ENCODE measurements at regions not wholly inside any gene's neighbourhood (a gene's known extent, or its start where the extent isn't known, plus 50 kb on each side); places are given as distances from the start of the nearest gene placed in this dataset.

DNA sequence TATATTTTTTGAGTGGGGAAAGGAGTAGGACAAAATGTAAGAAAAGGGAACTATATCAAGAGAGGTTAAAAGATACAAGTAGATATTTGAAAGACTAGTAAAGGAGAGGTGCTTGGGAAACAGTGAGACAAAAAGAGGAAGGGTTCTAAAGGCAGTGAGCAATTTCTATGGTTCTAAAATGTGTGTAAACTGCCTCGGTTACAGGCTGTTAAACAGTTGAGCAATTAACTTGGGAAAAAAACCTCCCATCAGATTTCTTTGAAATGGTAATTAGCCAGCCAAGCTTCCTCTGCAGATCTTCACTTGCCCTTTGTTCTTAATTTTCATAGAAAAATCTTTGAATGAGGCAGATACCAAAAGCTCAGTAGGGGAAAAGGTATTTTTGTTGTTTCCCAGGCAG, 238.7 kb upstream of the KCNH7 start (continued):
- no peak for TF ChIP-seq TSC22D4 (tag; IDR thresholded peaks at IDR 0.05)

DNA sequence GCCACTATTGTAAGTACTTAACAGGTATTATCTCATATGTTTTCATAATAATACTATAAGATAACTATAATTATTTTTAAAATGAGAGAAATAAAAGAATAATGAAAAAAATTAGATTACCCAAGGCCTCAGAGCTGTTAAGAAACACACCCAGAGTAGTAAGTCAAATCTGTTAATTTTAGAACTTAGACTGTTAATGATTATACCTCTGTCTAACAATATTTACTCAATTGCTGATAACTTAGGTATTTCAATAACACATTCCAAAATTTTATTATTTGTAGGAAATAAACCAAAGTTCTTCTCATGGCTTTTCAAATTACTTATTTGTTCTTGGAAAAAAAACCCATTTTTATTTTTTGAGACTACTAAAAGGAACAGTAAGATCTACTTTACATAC, 227.5 kb upstream of the KCNH7 start:
- no peak overlapping the region for H3K4me3 ChIP-seq
- POLR2A ChIA-PET: no interaction called here
- H3K4me1 ChIP-seq (replicated peaks in 1 of 2; ENCODE audit: control insufficient read depth in 2 of 2, insufficient read depth in 2 of 2, low read length in 2 of 2): no peaks in the 10 kb centered on the region
- no TSS peak for BruUV-seq (replicated peaks)
- no peak overlapping the region for H3K9ac ChIP-seq (ENCODE audit: insufficient read depth in 1 of 2, low read depth in 2 of 2, low read length in 2 of 2)
- no peaks in the 10 kb centered on the region for H3K79me2 ChIP-seq (ENCODE audit: control insufficient read depth, insufficient read depth, low read length)
- no peaks in the 10 kb centered on the region for H4K20me1 ChIP-seq (replicated peaks; ENCODE audit: control insufficient read depth, insufficient read depth, low read length)
- H2AFZ ChIP-seq (ENCODE audit: low read depth, low read length): no peak overlapping the region
- in situ Hi-C loops (cut with MboI): no loop called here
- DNase-seq (ENCODE audit: extremely low read depth in 1 of 4, low spot score in 3 of 4): no peak
- no peaks in the 10 kb centered on the region for H3K9me1 ChIP-seq (ENCODE audit: control insufficient read depth, insufficient read depth, low read length)
- H3K9me3 ChIP-seq (replicated peaks; ENCODE audit: control insufficient read depth, insufficient read depth, low read depth, low read length): no peaks in the 10 kb centered on the region; the same call in 1 of the 2 replicates
- CTCF ChIA-PET (ENCODE audit: low intra/inter-chr PET ratio): no interaction called here
- no peak overlapping the region for H3K27ac ChIP-seq (ENCODE audit: extremely low read depth, low read depth, low read length)
- intact Hi-C loops (cut with micrococcal nuclease): no loop called here
- no peak for FAIRE-seq
- no peak for ATAC-seq
- H3K4me2 ChIP-seq (ENCODE audit: insufficient read depth, low read length): no peak overlapping the region
- H3K36me3 ChIP-seq (ENCODE audit: control insufficient read depth, insufficient read depth, low read length): no peaks in the 10 kb centered on the region
- H3K27me3 ChIP-seq (ENCODE audit: control insufficient read depth in 2 of 2, insufficient read depth in 2 of 2, low read length in 2 of 2): no peaks in the 10 kb centered on the region
- TF ChIP-seq KLF16 (IDR thresholded peaks at IDR 0.05): no peak
- no peak for TF ChIP-seq KAT2B (IDR thresholded peaks at IDR 0.05; ENCODE audit: low read depth, low read length)
- TF ChIP-seq SIX5 (IDR thresholded peaks at IDR 0.05; ENCODE audit: borderline replicate concordance in 1 of 2, insufficient read depth in 1 of 2, low read depth in 1 of 2, low read length in 2 of 2): no peak
- TF ChIP-seq SAFB2 (IDR thresholded peaks at IDR 0.05; ENCODE audit: borderline replicate concordance, low read depth, low read length, severe bottlenecking): no peak
- TF ChIP-seq RBFOX2 (IDR thresholded peaks at IDR 0.05; ENCODE audit: low read depth, low read length): no peak
- TF ChIP-seq, protein P1, sequence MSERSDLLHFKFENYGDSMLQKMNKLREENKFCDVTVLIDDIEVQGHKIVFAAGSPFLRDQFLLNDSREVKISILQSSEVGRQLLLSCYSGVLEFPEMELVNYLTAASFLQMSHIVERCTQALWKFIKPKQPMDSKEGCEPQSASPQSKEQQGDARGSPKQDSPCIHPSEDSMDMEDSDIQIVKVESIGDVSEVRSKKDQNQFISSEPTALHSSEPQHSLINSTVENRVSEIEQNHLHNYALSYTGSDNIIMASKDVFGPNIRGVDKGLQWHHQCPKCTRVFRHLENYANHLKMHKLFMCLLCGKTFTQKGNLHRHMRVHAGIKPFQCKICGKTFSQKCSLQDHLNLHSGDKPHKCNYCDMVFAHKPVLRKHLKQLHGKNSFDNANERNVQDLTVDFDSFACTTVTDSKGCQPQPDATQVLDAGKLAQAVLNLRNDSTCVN (CRISPR knock-in tag; IDR thresholded peaks at IDR 0.05): no peak
- TF ChIP-seq, protein P2, sequence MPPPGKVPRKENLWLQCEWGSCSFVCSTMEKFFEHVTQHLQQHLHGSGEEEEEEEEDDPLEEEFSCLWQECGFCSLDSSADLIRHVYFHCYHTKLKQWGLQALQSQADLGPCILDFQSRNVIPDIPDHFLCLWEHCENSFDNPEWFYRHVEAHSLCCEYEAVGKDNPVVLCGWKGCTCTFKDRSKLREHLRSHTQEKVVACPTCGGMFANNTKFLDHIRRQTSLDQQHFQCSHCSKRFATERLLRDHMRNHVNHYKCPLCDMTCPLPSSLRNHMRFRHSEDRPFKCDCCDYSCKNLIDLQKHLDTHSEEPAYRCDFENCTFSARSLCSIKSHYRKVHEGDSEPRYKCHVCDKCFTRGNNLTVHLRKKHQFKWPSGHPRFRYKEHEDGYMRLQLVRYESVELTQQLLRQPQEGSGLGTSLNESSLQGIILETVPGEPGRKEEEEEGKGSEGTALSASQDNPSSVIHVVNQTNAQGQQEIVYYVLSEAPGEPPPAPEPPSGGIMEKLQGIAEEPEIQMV (tag; conservative IDR thresholded peaks at IDR 0.05; ENCODE audit: low read depth): no peak
- TF ChIP-seq, protein P3, sequence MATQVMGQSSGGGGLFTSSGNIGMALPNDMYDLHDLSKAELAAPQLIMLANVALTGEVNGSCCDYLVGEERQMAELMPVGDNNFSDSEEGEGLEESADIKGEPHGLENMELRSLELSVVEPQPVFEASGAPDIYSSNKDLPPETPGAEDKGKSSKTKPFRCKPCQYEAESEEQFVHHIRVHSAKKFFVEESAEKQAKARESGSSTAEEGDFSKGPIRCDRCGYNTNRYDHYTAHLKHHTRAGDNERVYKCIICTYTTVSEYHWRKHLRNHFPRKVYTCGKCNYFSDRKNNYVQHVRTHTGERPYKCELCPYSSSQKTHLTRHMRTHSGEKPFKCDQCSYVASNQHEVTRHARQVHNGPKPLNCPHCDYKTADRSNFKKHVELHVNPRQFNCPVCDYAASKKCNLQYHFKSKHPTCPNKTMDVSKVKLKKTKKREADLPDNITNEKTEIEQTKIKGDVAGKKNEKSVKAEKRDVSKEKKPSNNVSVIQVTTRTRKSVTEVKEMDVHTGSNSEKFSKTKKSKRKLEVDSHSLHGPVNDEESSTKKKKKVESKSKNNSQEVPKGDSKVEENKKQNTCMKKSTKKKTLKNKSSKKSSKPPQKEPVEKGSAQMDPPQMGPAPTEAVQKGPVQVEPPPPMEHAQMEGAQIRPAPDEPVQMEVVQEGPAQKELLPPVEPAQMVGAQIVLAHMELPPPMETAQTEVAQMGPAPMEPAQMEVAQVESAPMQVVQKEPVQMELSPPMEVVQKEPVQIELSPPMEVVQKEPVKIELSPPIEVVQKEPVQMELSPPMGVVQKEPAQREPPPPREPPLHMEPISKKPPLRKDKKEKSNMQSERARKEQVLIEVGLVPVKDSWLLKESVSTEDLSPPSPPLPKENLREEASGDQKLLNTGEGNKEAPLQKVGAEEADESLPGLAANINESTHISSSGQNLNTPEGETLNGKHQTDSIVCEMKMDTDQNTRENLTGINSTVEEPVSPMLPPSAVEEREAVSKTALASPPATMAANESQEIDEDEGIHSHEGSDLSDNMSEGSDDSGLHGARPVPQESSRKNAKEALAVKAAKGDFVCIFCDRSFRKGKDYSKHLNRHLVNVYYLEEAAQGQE (IDR thresholded peaks at IDR 0.05; ENCODE audit: borderline replicate concordance): no peak
- TF ChIP-seq, protein P3 (CRISPR knock-in tag; IDR thresholded peaks at IDR 0.05; ENCODE audit: low read depth): no peak
- TF ChIP-seq KLF6 (CRISPR knock-in tag; IDR thresholded peaks at IDR 0.05; ENCODE audit: borderline replicate concordance): no peak
- TF ChIP-seq PHB (CRISPR knock-in tag; IDR thresholded peaks at IDR 0.05): no peak
